DOHH2 (cell line): ENCODE measurements at regions not wholly inside any gene's neighbourhood (a gene's known extent, or its start where the extent isn't known, plus 50 kb on each side); places are given as distances from the start of the nearest gene placed in this dataset.

Experiments
- EZH2phosphoT487 ChIP-seq: fragments of 200-600 bp; sonication (generic); IDR thresholded peaks from 2 replicates; pipeline ENCODE4 v1.6.1; 2017; ENCODE audit warnings: borderline replicate concordance, mild to moderate bottlenecking, antibody characterized with exemption, low read length, moderate library complexity, mixed read lengths
- TF ChIP-seq, protein P1 (sequence below): fragments of 200-600 bp; sonication (generic); IDR thresholded peaks from one replicate; pipeline ENCODE4 v1.5.1; 2014; ENCODE audit warnings: antibody characterized with exemption, mild to moderate bottlenecking, low read depth, low read length; ENCODE audit not compliant: poor library complexity, severe bottlenecking

- TF ChIP-seq, protein P1, sequence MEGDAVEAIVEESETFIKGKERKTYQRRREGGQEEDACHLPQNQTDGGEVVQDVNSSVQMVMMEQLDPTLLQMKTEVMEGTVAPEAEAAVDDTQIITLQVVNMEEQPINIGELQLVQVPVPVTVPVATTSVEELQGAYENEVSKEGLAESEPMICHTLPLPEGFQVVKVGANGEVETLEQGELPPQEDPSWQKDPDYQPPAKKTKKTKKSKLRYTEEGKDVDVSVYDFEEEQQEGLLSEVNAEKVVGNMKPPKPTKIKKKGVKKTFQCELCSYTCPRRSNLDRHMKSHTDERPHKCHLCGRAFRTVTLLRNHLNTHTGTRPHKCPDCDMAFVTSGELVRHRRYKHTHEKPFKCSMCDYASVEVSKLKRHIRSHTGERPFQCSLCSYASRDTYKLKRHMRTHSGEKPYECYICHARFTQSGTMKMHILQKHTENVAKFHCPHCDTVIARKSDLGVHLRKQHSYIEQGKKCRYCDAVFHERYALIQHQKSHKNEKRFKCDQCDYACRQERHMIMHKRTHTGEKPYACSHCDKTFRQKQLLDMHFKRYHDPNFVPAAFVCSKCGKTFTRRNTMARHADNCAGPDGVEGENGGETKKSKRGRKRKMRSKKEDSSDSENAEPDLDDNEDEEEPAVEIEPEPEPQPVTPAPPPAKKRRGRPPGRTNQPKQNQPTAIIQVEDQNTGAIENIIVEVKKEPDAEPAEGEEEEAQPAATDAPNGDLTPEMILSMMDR = no peak
- no peak for TF ChIP-seq EZH2phosphoT487
Observed at GRCh38 chr6:44004136-44004535, 123.1 kb downstream of the MRPL14 start.
